ENCODE measurements at regions not wholly inside any gene's neighbourhood (a gene's known extent, or its start where the extent isn't known, plus 50 kb on each side); places are given as distances from the start of the nearest gene placed in this dataset.

DNA sequence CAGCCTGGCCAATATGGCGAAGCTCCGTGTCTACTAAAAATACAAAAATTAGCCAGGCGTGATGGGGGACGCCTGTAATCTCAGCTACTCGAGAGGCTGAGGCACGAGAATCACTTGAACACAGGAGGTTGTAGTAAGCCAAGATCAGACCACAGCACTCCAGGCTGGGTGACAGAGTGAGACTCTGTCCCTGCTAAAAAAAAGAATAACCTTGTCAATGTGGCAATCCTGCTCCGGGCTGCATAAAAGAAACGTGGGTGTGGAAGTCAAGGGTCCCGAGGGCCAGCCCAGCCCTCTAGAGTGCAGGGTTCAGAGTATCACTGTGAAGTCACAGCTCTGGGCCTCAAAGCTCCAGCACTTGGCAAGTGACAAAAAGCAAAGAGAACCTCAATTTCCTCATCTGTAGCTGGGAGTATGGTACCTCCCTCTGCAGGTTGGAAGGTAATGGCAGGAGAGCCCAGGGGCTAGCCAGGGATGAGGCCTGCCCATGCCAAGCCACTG is 73.5 kb upstream of the IQSEC1 start:
- Histone ChIP-seq H3K4me3 (no peak overlapping the region), H3K27ac (ENCODE audit: low read depth) (no peak overlapping the region), H3K79me2 (replicated peaks; ENCODE audit: insufficient read depth) (no peaks in the 10 kb centered on the region), H3K4me2 (no peak overlapping the region), H4K20me1 (replicated peaks; ENCODE audit: insufficient read depth) (no peaks in the 10 kb centered on the region; the same call in 1 of the 2 replicates), H3K4me1 (ENCODE audit: insufficient read depth) (no peaks in the 10 kb centered on the region), H3K36me3 (ENCODE audit: insufficient read depth) (no peaks in the 10 kb centered on the region), H2AFZ (no peak overlapping the region), H3F3A (replicated peaks; ENCODE audit: low read depth) (no peaks in the 10 kb centered on the region), H3K27me3 (ENCODE audit: insufficient read depth) (no peaks in the 10 kb centered on the region), H3K9me2 (ENCODE audit: insufficient read depth) (no peaks in the 10 kb centered on the region)
- Mint-ChIP-seq H3K4me3 (no peak overlapping the region), H3K36me3 (ENCODE audit: low read depth) (no peaks in the 10 kb centered on the region), H3K4me1 (peaks cover 2% of the 10 kb centered on the region; the same call in 1 of the 3 replicates), H3K27me3 (ENCODE audit: insufficient read depth, low read depth, poor library complexity) (peaks cover 6% of the 10 kb centered on the region), H3K27ac (no peak overlapping the region), H3K9me3 (no peaks in the 10 kb centered on the region; the same call in 2 of the 3 replicates)
- DNase-seq (ENCODE audit: low spot score) (no peak), ATAC-seq (no peak)
- TF ChIP-seq ZNF462 (CRISPR knock-in tag; IDR thresholded peaks at IDR 0.05): no peak
- TF ChIP-seq, protein P1, sequence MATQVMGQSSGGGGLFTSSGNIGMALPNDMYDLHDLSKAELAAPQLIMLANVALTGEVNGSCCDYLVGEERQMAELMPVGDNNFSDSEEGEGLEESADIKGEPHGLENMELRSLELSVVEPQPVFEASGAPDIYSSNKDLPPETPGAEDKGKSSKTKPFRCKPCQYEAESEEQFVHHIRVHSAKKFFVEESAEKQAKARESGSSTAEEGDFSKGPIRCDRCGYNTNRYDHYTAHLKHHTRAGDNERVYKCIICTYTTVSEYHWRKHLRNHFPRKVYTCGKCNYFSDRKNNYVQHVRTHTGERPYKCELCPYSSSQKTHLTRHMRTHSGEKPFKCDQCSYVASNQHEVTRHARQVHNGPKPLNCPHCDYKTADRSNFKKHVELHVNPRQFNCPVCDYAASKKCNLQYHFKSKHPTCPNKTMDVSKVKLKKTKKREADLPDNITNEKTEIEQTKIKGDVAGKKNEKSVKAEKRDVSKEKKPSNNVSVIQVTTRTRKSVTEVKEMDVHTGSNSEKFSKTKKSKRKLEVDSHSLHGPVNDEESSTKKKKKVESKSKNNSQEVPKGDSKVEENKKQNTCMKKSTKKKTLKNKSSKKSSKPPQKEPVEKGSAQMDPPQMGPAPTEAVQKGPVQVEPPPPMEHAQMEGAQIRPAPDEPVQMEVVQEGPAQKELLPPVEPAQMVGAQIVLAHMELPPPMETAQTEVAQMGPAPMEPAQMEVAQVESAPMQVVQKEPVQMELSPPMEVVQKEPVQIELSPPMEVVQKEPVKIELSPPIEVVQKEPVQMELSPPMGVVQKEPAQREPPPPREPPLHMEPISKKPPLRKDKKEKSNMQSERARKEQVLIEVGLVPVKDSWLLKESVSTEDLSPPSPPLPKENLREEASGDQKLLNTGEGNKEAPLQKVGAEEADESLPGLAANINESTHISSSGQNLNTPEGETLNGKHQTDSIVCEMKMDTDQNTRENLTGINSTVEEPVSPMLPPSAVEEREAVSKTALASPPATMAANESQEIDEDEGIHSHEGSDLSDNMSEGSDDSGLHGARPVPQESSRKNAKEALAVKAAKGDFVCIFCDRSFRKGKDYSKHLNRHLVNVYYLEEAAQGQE (IDR thresholded peaks at IDR 0.05; ENCODE audit: unreplicated experiment): no peak
- no peak for TF ChIP-seq POLR2AphosphoS5 (IDR thresholded peaks at IDR 0.05; ENCODE audit: low read depth)
- TF ChIP-seq NANOG (IDR thresholded peaks at IDR 0.05; ENCODE audit: borderline replicate concordance): no peak
- no peak for TF ChIP-seq CREB1 (CRISPR knock-in tag; IDR thresholded peaks at IDR 0.05; ENCODE audit: low read depth)
- no peak for TF ChIP-seq CTCF (conservative IDR thresholded peaks at IDR 0.05; ENCODE audit: low read depth in 2 of 2)
- TF ChIP-seq EZH2phosphoT487 (IDR thresholded peaks at IDR 0.05; ENCODE audit: unreplicated experiment): no peak
- TF ChIP-seq JUNB (IDR thresholded peaks at IDR 0.05; ENCODE audit: unreplicated experiment): no peak
